Neuronal stem cell (in vitro differentiated cells): ENCODE measurements at regions not wholly inside any gene's neighbourhood (a gene's known extent, or its start where the extent isn't known, plus 50 kb on each side); places are given as distances from the start of the nearest gene placed in this dataset.

Source experiments
- DNase-seq: peaks from one replicate; pipeline ENCODE4 v3.0.0-alpha.2; 2013; ENCODE audit warnings: low spot score
- H2AFZ ChIP-seq: one replicate; pipeline ENCODE4 v1.6.1; 2013; ENCODE audit warnings: mild to moderate bottlenecking, low read length, inconsistent platforms
- H2AK5ac ChIP-seq: 2 replicates; pipeline ENCODE4 v1.6.1; 2013; ENCODE audit warnings: low read depth, mild to moderate bottlenecking, inconsistent platforms, low read length, moderate library complexity, mixed read lengths
- H2BK120ac ChIP-seq: 2 replicates; pipeline ENCODE4 v1.6.1; 2013; ENCODE audit warnings: low read depth, mild to moderate bottlenecking, inconsistent platforms, low read length, moderate library complexity, mixed read lengths
- H2BK12ac ChIP-seq: one replicate; pipeline ENCODE4 v1.6.1; 2013; ENCODE audit warnings: low read length, inconsistent platforms
- H2BK15ac ChIP-seq: 2 replicates; pipeline ENCODE4 v1.6.1; 2013; ENCODE audit warnings: mild to moderate bottlenecking, low read length, inconsistent platforms, mixed read lengths
- H2BK5ac ChIP-seq: one replicate; pipeline ENCODE4 v1.6.1; 2013; ENCODE audit warnings: inconsistent platforms, mild to moderate bottlenecking, low read length, moderate library complexity
- H3K14ac ChIP-seq: one replicate; pipeline ENCODE4 v1.6.1; 2013; ENCODE audit warnings: low read length, inconsistent platforms
- H3K18ac ChIP-seq: 2 replicates; pipeline ENCODE4 v1.6.1; 2013; ENCODE audit warnings: low read length, inconsistent platforms
- H3K23ac ChIP-seq: 2 replicates; pipeline ENCODE4 v1.6.1; 2013; ENCODE audit warnings: low read depth, mild to moderate bottlenecking, mixed read lengths, low read length, inconsistent platforms; ENCODE audit not compliant: poor library complexity
- H3K27ac ChIP-seq: replicated peaks from 3 replicates; pipeline ENCODE4 v1.5.1; 2013; ENCODE audit warnings: low read length, inconsistent platforms
- H3K27me3 ChIP-seq, 3 experiments: 2 replicates each; pipeline ENCODE4 v1.6.1; 2013; ENCODE audit warnings: low read length in 3 of 3, mild to moderate bottlenecking in 2 of 3, inconsistent platforms in 1 of 3, low read depth in 1 of 3, mixed read lengths in 1 of 3, moderate library complexity in 1 of 3; ENCODE audit not compliant: control insufficient read depth in 3 of 3, insufficient read depth in 3 of 3
- H3K36me3 ChIP-seq, 2 donors: replicated peaks in 1 of 2; 2 replicates each; pipeline ENCODE4 v1.6.1; 2013; ENCODE audit warnings: low read length in 2 of 2; ENCODE audit not compliant: control insufficient read depth in 2 of 2, insufficient read depth in 2 of 2
- H3K4ac ChIP-seq: 2 replicates; pipeline ENCODE4 v1.6.1; 2013; ENCODE audit warnings: inconsistent platforms, mild to moderate bottlenecking, low read length, moderate library complexity
- H3K4me1 ChIP-seq, 2 donors: 1 replicate in 1 of 2; 2 replicates in 1 of 2; pipeline ENCODE4 v1.6.1; 2013; ENCODE audit warnings: low read length in 2 of 2, low read depth in 1 of 2; ENCODE audit not compliant: control insufficient read depth in 2 of 2, insufficient read depth in 1 of 2
- H3K4me2 ChIP-seq: one replicate; pipeline ENCODE4 v1.6.1; 2013; ENCODE audit warnings: mild to moderate bottlenecking, low read length, inconsistent platforms; ENCODE audit not compliant: insufficient read depth, poor library complexity, severe bottlenecking
- H3K4me3 ChIP-seq, 2 donors: 2 replicates each; pipeline ENCODE4 v1.5.1; 2013; ENCODE audit warnings: low read length in 2 of 2, mild to moderate bottlenecking in 2 of 2, inconsistent platforms in 1 of 2, moderate library complexity in 1 of 2
- H3K79me1 ChIP-seq: one replicate; pipeline ENCODE4 v1.6.1; 2013; ENCODE audit warnings: low read depth, mild to moderate bottlenecking, inconsistent platforms, low read length, moderate library complexity
- H3K9ac ChIP-seq: one replicate; pipeline ENCODE4 v1.6.1; 2013; ENCODE audit warnings: mild to moderate bottlenecking, low read depth, low read length, inconsistent platforms; ENCODE audit not compliant: poor library complexity
- H3K9me3 ChIP-seq, 2 donors: replicated peaks in 1 of 2; 2 replicates each; pipeline versions ENCODE3 to v1.6.1; 2013; ENCODE audit warnings: low read length in 2 of 2, mild to moderate bottlenecking in 2 of 2, inconsistent platforms in 1 of 2, low read depth in 1 of 2, mixed read lengths in 1 of 2, moderate library complexity in 1 of 2; ENCODE audit not compliant: control insufficient read depth in 2 of 2, insufficient read depth in 1 of 2
- H4K8ac ChIP-seq: one replicate; pipeline ENCODE4 v1.6.1; 2013; ENCODE audit warnings: low read depth, mild to moderate bottlenecking, inconsistent platforms, low read length, moderate library complexity
- H4K91ac ChIP-seq: one replicate; pipeline ENCODE4 v1.6.1; 2013; ENCODE audit warnings: low read length, low read depth, mild to moderate bottlenecking, inconsistent platforms; ENCODE audit not compliant: poor library complexity
- WGBS, 2 donors: extraction: QIAGEN DNeasy Blood & Tissue Kit; methylation state at CpG; one replicate each; pipeline ENCODE4 v1.1.7; 2013; ENCODE audit warnings: missing lambda C conversion rate in 2 of 2, mixed read lengths in 1 of 2; ENCODE audit not compliant: insufficient read length in 2 of 2, insufficient replicate concordance in 1 of 2; ENCODE audit errors: extremely low coverage in 2 of 2; 5-methylcytosine and 5-hydroxymethylcytosine counted together

GRCh38 chr7:15915686-15916293 is 229.3 kb upstream of the MEOX2 start:
- Histone ChIP-seq H3K4me2 (no peak overlapping the region), H3K14ac (no peak overlapping the region), H3K4me1 (no peaks in the 10 kb centered on the region), H2BK12ac (no peak overlapping the region), H2AFZ (no peak overlapping the region), H3K27me3 (no peaks in the 10 kb centered on the region), H3K23ac (no peak overlapping the region), H2BK120ac (no peak overlapping the region), H3K79me1 (no peaks in the 10 kb centered on the region), H2AK5ac (no peak overlapping the region), H3K9ac (no peak overlapping the region), H3K4ac (no peak overlapping the region), H3K4me3 (no peak overlapping the region), H2BK15ac (no peak overlapping the region), H3K18ac (no peak overlapping the region), H2BK5ac (no peak overlapping the region), H4K91ac (no peak overlapping the region), H3K27ac (no peak overlapping the region), H3K36me3 (no peaks in the 10 kb centered on the region), H3K9me3 (no peaks in the 10 kb centered on the region), H4K8ac (no peak overlapping the region)
- no peak for DNase-seq
- WGBS, 2 donors = no CpG with 5 or more reads among the region's 6 CpGs

GRCh38 chr7:15914611-15915010 is 228.1 kb upstream of the MEOX2 start:
- no CpG with 5 or more reads among the region's 2 CpGs for WGBS, 2 donors

DNA sequence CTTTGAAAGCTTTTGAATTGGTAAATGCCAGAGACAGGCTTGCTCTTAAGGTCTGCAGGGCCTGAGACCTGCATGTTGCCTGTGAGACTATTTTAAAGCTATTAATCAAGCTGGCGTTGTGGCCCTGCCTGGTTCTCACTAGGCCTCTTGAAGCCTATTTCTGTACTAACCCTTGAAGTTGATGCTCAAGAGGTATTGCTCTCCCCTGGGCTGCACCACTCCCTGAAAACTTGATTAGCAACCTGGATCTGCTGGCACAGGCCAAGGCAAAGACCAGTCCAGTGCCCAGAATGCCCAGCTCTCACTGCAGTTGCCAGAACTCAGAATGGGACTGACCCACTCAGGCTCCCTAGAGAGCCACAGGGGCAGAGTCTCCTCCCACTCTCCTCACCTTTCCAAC is 220.0 kb upstream of the MEOX2 start:
- Histone ChIP-seq H3K14ac (no peak overlapping the region), H3K27me3 (no peaks in the 10 kb centered on the region), H3K4me2 (no peak overlapping the region), H4K91ac (no peak overlapping the region), H3K4me1 (peaks cover 0 to 1% of the 10 kb centered on the region in 2 donors), H3K79me1 (no peaks in the 10 kb centered on the region), H3K27ac (no peak overlapping the region), H2BK120ac (no peak overlapping the region), H3K23ac (no peak overlapping the region), H2BK15ac (no peak overlapping the region), H2BK5ac (no peak overlapping the region), H3K18ac (no peak overlapping the region), H3K4me3 (no peak overlapping the region), H2BK12ac (no peak overlapping the region), H4K8ac (no peak overlapping the region), H2AK5ac (no peak overlapping the region), H3K9ac (no peak overlapping the region), H2AFZ (peak overlapping the region; percentile 15), H3K36me3 (no peaks in the 10 kb centered on the region), H3K4ac (no peak overlapping the region), H3K9me3 (no peaks in the 10 kb centered on the region)
- no peak for DNase-seq
- WGBS, 2 donors = no CpG with 5 or more reads among the region's 1 CpG

More at GRCh38 chr7:15914611-15915010, 228.1 kb upstream of the MEOX2 start:
- no peak overlapping the region for H2AFZ ChIP-seq
- no peaks in the 10 kb centered on the region for H3K9me3 ChIP-seq
- no peak overlapping the region for H3K14ac ChIP-seq
- no peak overlapping the region for H2BK120ac ChIP-seq
- no peak overlapping the region for H3K23ac ChIP-seq
- H3K79me1 ChIP-seq = no peaks in the 10 kb centered on the region
- H3K4me2 ChIP-seq = no peak overlapping the region
- H3K4me3 ChIP-seq = no peak overlapping the region
- H3K27ac ChIP-seq = no peak overlapping the region
- no peaks in the 10 kb centered on the region for H3K4me1 ChIP-seq
- H4K8ac ChIP-seq = no peak overlapping the region
- no peak overlapping the region for H3K9ac ChIP-seq
- no peaks in the 10 kb centered on the region for H3K36me3 ChIP-seq
- H4K91ac ChIP-seq = no peak overlapping the region
- H3K27me3 ChIP-seq = no peaks in the 10 kb centered on the region
- no peak overlapping the region for H2BK5ac ChIP-seq
- no peak overlapping the region for H2BK12ac ChIP-seq
- no peak for DNase-seq
- no peak overlapping the region for H3K18ac ChIP-seq
- H2AK5ac ChIP-seq = no peak overlapping the region
- no peak overlapping the region for H3K4ac ChIP-seq
- H2BK15ac ChIP-seq = no peak overlapping the region

DNA sequence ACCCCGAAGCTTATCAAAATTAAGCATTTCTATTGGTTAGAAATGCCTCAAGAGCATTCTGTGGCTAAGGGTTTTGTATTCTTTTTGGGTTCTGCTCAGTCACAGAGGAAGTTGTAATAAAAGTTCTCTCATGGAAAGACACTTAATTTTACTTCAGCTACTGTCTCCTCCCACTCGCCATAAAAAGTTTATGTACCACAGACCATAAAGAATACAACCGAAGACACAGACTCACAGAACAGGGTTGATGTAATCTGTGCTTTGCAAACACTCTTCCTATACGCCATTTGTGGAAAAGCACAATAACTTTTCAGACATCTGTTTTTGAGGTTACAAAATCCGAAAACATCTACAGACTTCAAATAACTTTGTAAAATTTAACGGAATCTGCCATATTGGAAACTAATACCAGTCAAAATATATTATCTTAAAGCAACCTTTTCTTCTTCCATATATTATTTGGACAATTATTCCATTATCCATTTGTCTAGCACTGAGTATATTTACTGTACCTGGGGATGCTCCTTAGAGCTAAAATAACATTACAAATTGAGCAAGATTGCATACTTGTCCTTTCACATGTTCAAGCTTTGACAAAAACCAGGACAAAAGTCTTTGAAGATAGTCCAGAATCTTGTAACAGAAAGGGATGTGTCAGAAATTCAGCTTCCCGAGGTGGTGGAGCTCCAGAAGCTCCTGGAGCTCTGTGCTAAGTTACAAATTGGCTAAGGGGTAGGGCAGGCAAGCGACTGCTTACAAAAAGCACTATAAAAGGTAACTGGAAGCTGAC is 219.0 kb upstream of the MEOX2 start:
- H2AFZ ChIP-seq = no peak overlapping the region

More for the DNA sequence above, 219.0 kb upstream of the MEOX2 start:
- H3K14ac ChIP-seq = no peak overlapping the region
- H2BK5ac ChIP-seq = no peak overlapping the region
- H3K27me3 ChIP-seq = no peaks in the 10 kb centered on the region
- no peak overlapping the region for H2AK5ac ChIP-seq
- no peak overlapping the region for H3K9ac ChIP-seq
- no peak overlapping the region for H3K23ac ChIP-seq
- H3K4me1 ChIP-seq = peaks cover 0 to 1% of the 10 kb centered on the region in 2 donors
- H2BK120ac ChIP-seq = no peak overlapping the region
- H3K18ac ChIP-seq = no peak overlapping the region
- H3K4me3 ChIP-seq = no peak overlapping the region
- no peaks in the 10 kb centered on the region for H3K79me1 ChIP-seq
- no peak overlapping the region for H4K8ac ChIP-seq
- no peaks in the 10 kb centered on the region for H3K9me3 ChIP-seq
- no peaks in the 10 kb centered on the region for H3K36me3 ChIP-seq
- no peak overlapping the region for H2BK15ac ChIP-seq
- no peak overlapping the region for H4K91ac ChIP-seq
- WGBS, 2 donors = no CpG with 5 or more reads among the region's 8 CpGs
- H3K27ac ChIP-seq = no peak overlapping the region
- H2BK12ac ChIP-seq = no peak overlapping the region
- no peak overlapping the region for H3K4ac ChIP-seq
- DNase-seq = no peak
- H3K4me2 ChIP-seq = no peak overlapping the region
